ENCODE measurements at regions not wholly inside any gene's neighbourhood (a gene's known extent, or its start where the extent isn't known, plus 50 kb on each side); places are given as distances from the start of the nearest gene placed in this dataset.
"Not testable (repeated sequence)": the region's sequence is repeated elsewhere in the genome, so short reads cannot be mapped to it uniquely, and the experiment has no call there.

GRCh38 chr1:173260329-173260728 lies 53.2 kb upstream of the TNFSF4 start:
- TF ChIP-seq CTCF (IDR thresholded peaks at IDR 0.05; ENCODE audit: poor library complexity); EZH2 (IDR thresholded peaks at IDR 0.05; ENCODE audit: borderline replicate concordance); EZH2phosphoT487 (IDR thresholded peaks at IDR 0.05; ENCODE audit: low read depth, severe bottlenecking, unreplicated experiment): not testable (repeated sequence)
